ENCODE measurements at regions not wholly inside any gene's neighbourhood (a gene's known extent, or its start where the extent isn't known, plus 50 kb on each side); places are given as distances from the start of the nearest gene placed in this dataset.
"Not testable (repeated sequence)": the region's sequence is repeated elsewhere in the genome, so short reads cannot be mapped to it uniquely, and the experiment has no call there.

DNA sequence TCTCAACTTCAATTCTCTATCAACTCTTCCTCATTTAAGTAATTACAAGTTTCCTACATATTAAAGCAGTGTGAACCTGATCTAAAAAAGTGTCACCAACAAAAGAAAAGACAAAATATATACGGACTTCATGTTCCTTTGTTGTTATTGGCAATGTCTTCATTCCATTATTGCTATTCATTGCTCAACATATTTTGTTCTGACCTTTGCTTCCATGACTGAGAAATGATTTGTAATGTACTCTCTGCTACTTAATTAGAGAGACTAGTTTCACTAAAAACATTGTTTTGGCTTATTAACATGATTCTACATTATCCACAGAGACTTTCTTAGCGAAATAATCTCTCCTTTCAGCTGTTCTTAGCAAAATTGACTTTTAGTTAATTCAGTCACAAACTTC is 657.2 kb upstream of the ROBO1 start:
- no peak for DNase-seq

DNA sequence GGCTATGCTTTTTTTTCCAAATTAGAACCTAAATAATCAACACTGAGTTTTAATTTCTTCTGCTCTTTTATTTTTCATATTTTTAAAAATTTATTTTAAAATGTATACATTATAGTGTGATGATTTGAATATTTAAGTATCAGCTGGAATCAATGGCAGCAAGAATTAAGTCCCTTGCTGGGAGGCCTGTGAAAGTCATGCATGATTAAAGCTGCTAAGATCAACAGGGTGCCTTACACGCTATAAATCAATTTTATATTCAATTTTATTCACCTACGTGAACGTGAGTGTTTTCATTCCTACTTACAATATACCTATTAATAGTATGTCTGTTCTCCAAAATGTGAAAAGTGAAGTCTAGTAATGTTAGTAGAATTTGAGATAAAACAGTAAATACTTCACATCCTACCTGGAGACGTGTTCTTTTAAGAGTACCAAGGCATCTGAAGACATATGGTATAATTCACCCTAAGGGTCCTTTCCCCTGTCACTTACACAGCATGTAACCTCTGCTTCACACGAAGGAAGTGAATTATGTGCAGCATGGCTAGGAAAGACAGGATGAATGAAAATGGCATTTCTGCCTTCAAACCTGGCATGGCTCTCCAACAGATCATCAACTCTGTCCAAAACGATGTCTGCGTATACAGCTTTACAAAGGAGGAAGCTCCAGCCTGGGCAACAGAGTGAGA is 640.4 kb upstream of the ROBO1 start:
- DNase-seq: no peak

DNA sequence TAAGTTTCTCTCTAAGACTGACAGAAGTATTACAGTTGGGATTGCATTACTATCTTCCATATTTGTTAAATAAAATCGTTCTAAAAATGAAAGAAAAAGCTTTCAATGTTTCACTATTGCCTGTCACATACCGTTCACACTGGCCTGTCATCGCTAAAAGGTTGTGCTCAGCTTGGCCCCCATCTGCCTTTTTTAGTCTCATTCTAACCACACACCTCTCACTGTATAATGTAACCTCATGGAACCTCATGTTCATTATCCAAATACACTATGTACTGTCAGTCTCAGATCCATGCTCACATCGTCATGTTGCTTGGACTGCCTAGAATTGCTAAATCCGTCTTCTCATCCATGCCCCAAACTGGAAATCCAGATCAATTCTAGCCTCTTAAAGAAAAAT is 637.8 kb upstream of the ROBO1 start:
- DNase-seq: no peak

DNA sequence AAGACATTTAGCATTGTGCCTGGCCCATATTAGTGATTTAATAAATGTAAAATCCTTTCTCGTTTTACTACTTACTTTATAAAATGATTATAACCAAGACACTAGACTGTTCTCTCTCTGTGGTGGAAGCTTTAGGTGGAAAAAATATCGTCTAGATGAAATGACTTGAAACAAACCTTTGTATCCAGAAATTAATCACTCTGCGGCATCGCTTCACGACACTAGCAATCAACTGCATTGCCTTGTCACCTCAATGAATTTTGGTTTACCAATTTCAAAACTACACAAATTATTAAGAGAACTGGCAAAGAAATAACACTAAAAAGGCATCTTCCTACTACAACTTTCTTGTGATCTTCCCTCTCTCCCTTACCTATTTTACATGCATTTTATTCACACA is 627.2 kb upstream of the ROBO1 start:
- no peak for DNase-seq

DNA sequence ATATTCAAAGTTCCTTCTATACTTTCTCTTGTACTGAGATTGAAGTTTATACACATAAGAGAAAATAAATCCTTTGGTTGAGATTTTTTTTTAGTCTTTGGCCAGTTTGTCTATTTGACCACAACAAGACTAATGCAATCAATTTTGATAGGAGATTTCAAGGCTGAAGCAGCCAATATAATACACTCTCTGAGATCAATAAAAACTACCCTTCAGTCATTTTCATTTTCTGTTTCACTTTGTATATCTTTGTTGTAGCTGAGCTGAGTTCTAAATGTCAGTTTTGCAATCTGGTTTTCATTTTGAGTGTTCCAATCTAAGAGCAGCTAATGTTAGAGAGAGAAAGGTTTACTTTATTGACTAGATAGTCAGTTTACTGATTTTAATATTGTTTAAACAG is 623.8 kb upstream of the ROBO1 start:
- no peak for DNase-seq

DNA sequence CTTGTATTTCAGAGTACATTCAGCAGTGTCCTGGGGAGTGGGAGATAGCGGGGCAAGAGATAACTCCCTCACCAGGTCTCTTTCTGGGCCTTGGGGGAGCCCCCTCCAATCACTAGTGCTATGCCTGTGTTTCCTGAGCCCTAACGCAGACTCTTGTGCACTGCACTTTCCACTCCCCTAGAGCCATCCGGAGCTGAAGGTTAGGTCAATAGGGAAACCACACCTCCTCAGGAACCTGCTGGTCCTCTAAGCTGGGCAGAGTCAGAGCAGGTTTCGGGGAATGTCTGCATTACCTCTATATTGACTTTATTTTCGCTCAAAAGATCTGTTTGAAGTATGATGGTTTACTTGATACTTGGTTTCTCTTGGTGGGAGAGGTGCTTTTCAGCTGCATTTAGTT is 617.0 kb upstream of the ROBO1 start:
- DNase-seq: no peak

DNA sequence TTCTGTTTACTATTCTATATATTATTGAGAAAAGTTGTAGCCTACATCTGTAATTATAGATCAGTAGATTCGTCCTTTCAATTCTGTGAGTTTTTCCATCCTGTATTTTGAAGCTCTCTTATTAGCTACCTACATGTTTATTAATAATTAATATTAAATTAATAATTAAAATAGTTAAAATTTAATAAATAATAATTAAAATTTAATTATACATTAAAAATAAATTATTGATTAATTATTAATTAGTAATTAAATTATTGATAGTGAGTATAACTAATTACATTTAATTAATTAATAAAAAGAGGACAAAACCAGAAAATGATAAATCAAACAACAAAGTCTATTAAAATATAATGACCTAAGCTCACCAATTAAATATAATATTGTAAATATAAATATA is 606.6 kb upstream of the ROBO1 start:
- no peak for DNase-seq

DNA sequence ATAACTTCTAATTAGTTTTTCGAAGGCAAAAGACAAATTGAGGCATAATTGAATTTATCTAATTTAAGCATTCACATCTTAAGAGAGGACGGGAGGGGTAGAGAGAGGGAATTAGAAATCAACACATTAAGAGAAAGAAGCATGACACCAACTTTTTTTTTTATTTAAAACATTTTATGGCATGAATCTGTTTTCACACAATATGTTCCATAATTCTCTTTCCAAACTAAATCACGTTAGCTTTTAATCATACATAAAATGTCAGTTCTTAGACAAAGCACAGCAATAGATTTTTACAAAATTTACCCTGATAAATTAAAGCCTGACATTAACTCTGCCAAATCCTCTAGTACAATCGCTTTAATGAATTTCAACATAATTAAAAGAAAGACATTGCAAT is 600.8 kb upstream of the ROBO1 start:
- DNase-seq: no peak

DNA sequence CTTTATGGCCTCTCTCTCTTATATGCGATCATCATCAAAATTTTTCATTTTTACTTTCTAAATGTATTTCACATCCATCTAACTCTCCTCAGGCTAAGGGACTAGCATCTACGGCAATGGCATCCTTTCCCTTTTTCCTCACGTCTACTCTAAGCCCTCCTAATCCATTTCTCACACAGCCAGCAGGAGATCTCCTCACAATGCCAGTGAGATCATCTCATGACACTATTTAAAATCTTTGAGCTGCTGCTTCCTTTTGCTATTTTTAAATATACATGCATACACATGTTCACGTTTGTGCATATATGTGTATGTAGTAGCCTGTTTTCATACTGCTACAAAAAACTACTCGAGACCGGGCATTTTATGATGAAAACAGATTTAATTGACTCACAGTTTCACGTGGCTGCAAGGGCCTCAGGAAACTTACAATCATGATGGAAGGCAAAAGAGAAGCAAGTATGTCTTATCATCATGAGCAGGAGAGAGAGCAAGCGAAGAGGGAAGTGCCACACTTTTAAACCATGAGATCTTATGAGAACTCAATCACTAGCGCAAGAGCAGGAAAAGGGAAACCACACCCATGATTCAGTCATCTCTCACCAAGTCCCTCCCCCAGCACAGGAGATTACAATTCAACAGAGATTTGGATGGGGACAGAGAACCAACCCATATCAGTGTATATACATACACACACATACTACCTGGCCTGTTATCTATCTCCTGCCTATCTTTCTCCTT is 599.2 kb upstream of the ROBO1 start:
- no peak for DNase-seq

DNA sequence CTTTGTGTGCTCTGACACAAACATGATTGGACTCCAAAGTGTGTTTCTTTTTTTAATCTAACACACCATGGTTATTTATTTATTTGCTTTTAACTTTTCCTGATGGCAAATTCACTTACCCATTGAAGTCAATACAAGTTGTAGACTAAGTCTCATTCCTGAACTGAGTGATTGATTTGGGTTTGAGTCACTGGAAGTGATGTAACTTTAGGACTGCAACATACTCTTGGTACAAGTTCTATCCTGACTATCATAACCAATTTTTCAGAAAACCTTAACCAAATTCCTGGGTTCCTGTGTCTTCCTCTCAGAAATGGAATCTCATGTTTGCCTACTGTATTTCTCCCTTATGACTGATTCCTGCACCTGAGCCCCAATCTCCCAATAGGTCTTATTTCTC is 590.0 kb upstream of the ROBO1 start:
- DNase-seq: no peak

DNA sequence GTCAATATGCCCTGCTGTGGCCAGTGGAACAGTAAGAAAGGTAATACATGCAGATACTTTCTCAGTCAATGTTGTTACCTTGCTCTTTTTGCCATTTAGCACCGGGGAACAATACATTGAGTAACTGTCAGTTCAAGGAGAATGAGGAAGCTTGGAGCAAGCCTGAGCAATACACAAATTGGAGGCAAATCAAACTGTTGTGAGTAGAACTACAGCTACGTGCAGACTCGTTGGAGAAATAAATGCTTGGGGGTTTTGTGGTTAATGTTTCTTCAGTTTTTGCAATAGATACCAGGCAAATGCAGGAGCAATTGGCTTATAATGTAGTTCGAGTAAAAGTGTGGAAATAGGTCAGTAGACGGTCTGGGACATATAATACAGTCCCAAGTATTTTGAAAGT is 587.3 kb upstream of the ROBO1 start:
- DNase-seq: no peak

DNA sequence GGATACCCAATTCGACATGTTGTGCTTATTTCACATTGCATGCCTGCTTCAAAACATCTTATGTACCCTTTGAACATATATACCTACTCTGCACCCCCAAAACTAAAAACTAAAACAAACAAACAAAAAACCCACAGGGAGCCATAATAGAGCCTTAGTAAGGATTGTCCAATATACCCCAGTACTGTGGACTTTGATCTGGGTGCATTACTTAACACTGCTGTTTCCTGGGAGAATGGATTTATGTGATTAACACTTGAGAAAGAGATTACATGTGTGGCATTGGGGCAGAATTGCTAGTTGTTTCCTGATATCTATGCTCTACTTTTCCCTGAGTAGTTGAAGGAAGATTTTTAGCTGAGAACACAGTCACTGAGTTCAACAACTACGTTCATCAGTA is 583.4 kb upstream of the ROBO1 start:
- no peak for DNase-seq

DNA sequence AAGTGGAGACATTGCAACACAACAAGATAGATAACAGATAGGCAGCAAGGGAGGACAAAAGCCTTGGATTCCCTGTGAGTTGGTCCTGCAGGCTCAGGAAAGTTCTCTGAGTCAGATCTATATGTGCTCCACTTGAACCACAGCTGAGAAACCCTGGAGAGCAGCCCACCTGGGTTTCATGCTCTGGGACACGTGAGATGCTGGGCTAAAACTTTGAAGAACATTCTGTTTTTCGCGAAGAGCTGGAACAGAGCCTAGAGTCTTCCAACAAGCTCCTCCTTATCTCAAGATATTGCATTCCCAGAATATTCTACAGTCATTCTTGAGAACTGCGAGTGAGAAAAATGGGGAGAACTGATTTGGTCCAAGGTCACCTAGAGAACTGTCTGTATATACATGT is 583.0 kb upstream of the ROBO1 start:
- no peak for DNase-seq

DNA sequence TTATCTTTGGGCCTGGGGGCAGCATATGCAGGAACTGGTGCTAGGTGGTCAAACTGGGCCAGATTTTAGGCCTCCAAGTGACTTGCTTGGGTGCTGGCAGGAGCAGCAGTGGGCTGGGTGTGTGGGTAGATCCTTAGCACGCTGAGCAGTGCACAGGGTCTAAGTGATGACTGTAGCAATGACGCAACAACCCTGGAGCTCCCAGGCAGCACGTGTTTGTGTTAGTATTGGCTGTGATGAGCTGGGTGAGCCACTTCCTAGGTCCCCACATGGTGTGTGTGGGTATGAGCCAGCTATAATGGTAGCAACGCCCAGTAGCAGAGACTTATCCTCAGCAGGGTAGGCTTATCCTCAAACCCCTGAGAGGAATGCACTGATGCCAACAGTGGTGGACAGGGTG is 570.6 kb upstream of the ROBO1 start:
- DNase-seq: no peak

DNA sequence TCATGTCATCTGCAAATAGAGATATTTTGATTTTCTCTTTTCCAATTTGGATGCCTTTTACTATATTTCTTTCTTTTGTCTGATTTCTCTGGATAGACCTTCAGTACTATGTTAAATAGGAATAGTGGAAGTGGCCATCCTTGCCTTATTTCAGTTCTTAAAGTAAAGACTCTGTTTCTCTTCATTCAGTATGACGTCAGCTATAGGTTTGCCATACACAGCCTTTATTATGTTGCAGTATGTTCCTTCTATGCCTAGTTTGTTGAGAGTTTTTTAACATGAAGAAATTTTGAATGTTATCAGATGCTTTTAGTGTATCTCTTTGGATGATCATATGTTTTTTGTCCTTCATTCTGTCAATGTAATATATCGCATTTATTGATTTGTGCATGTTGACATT is 566.7 kb upstream of the ROBO1 start:
- DNase-seq: no peak

DNA sequence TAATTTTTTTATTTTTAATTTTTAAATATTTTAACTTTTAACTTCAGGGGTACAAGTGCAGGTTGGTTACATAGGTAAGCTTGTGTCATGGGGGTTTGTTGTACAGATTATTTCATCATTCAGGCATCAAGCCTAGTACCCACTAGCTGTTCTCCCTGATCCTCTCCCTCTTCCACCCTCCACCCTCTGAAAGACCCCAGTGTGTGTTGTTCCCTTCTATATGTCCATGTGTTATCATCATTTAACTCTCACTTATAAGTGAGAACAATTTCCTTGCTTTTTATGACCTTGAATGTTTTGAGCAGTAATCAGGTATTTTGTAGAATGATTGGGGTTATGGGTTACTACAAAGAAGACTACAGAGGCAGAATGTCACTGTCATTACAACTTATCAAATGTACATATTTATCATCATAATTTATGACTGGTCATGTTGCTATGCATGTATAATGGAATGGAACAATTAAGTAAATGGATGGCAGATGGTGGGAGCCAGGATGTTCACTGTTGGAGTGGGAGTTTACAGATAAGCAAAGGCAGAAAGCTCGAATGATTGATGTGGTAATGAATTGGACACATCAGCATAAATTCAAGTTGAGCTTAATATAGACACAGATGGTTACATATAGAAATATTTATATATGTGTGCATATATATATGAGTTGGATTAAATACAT is 563.8 kb upstream of the ROBO1 start:
- no peak for DNase-seq

DNA sequence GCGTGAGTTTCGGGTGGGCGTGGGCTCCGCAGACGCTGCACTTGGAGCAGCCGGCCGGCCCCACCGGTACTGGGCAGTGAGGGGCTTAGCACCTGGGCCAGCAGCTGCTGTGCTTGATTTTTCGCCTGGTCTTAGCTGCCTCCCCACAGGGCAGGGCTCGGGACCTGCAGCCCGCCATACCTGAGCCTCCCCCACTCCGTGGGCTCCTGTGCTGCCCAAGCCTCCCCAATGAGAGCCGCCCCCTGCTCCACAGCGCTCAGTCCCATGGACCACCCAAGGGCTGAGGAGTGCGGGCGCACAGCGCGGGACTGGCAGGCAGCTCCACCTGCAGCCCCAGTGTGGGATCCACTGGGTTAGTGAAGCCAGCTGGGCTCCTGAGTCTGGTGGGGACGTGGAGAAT is 546.7 kb upstream of the ROBO1 start:
- not testable (repeated sequence) for DNase-seq

DNA sequence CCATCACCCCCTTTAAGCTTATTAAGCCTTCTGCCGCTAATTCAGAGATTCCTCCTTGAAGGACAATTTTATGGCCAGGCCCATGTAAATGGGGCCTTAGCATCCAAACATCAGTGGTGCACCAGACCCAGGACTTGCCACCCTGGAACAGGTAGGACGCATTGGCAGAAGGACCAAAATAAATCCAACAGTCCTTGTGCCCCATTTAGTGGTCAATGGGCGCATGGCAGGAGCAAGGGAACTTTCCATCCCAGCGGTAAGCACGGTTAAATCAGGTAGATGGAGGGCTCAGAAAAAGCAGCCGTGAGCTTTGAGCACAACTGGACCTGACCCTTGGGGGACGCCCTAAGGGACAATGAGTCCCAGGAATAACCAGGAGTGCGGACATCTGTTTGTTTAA is 540.8 kb upstream of the ROBO1 start:
- DNase-seq: no peak

DNA sequence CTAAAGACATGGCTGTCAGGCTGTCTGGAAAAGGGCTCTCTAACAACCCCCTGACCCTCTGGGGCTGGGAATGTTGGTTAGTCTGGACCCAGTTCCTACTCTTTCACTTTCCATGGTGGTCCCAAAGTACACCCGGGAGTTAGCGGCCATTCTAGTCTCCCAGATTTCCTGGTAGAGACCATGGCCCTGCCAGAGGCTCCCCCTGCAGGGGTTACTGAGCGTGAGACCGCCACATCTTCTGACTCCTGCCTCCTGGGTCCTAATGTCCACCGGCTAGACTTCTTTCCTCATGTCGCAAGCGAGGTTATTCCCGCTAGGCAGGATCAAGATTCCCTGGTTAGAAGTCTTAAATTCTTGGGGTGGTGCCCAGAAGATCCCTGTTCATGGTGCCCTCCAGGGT is 540.0 kb upstream of the ROBO1 start:
- DNase-seq: no peak

DNA sequence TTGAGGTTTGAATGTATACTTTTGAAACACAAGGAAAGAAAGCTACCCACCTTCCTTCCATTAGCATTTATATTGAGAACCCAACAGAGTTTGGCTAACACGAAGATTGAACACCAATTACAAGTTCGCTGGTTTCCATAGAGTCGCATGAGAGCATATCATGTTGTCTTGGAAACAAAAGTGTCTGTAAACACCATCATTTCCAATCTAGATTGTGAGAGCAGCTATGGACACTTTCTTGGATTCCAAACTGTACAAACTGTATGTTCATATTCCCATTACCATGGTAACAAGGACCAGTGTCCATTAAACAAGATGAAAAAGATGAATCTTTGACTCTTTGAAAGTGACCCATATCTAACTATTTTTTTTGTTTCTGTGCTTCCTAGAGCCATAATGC is 529.9 kb upstream of the ROBO1 start:
- DNase-seq: no peak

DNA sequence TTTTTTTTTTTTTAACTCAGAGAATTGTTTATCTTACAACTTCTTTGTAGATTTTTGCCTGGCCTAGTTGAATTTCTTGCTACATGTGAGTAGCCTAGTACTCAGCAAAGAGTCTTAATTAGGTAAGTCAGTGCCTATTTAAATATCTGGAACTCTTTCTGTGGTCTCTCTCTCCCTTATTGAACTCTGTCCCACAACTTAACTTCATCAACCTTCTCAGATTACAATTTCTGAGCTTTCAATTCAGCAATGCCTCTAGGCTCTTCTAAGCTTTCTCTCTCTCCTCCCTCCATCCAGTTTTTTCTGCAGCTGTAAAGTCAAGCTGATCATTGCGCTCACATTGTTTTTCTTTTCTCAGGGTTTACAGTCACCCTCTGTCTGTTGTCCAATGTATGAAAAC is 517.6 kb upstream of the ROBO1 start:
- DNase-seq: no peak

DNA sequence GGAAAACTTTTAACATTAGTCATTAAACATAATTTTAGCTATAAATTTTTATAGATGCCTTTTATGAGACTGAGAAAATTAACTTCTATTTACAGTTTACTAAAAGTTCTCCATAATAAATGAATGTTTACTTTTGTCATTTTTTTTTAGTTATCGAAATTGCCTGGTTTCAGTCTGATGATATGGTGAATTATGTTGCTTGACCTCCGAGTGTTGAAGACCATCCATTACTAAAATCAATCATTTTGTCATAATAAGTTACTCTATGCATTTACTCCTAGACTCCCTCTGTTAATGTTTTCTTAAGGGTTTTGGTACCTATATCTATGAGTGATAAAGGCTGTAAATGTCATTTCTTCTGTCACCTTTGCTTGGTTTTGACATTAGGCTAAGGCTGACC is 516.0 kb upstream of the ROBO1 start:
- DNase-seq: no peak

DNA sequence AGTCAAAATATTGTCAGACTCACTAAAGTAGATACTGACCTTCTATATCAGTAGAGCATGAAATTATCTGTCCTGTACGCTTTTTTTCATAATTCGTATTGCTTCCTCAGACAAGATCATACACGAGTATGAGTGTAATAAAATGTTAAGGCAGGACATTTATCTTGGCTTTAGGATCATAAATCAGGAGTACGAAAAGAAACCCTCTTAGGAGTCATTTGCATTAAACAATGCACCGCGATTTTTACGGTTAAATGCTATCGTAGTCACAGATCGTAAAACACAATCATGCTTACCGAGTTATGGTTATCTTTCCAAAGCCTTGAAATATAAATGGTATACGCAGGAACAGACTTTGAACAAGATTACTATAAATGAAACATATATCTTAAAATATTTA is 510.3 kb upstream of the ROBO1 start:
- DNase-seq: no peak

DNA sequence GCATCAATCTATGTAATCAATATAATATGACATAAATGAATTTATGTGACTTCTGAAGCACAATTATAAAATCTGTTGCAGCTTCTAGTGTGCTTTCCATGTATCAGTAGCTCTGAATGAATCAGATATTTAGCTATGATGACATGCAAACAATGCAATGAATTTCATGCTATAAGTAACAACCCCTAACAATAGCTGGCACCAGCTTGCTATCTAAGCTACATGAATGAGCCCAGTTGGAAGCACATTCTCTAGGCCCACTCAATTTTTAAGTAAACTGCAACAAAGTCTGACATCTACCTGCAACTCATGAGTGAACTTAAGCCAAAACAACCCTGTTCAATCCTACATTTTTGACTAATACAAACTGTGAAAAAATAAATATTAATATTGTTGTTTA is 507.3 kb upstream of the ROBO1 start:
- no peak for DNase-seq

DNA sequence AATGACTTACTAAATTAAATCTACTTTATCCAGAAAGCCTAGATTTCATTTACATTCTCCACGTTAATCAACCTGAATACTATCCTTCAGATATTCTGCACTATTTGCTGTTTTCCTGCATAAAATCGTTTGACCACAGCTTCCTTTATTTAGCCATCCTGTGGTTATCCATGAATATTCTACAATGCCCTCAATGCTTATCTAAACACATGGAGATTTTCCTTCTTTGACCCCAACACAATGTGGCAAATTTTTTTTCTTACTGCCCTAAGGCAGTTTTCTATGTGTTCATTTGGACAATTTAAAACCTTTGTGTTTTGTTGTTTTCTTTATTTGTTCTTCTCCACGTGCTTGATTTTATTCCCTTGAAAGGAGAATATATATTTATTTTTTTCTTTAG is 495.5 kb upstream of the ROBO1 start:
- no peak for DNase-seq
